Gastrocnemius medialis (tissue), 4 donors: ENCODE measurements at regions not wholly inside any gene's neighbourhood (a gene's known extent, or its start where the extent isn't known, plus 50 kb on each side); places are given as distances from the start of the nearest gene placed in this dataset.

Experiments used
- ATAC-seq, 2 donors: fragments of 150-250 bp; one replicate each; pipeline ENCODE4 v1.9.1; 2016
- DNase-seq, 2 donors: peaks; one replicate each; pipeline ENCODE4 v3.0.0-alpha.2; 2019
- H3K27ac ChIP-seq, 4 donors: fragments of 200-600 bp; sonication (generic); 1 replicate in 1 of 4; 2 replicates in 3 of 4; pipeline ENCODE4 v1.5.1; 2016 to 2018; ENCODE audit warnings: mild to moderate bottlenecking in 2 of 4, moderate library complexity in 1 of 4
- H3K27me3 ChIP-seq, 3 donors: fragments of 200-600 bp; sonication (generic) in 2 of 3; 1 replicate in 1 of 3; 2 replicates in 2 of 3; pipeline versions ENCODE4 v1.5.1 to v1.6.0; 2016 to 2019; ENCODE audit warnings: mild to moderate bottlenecking in 1 of 3, moderate library complexity in 1 of 3
- H3K36me3 ChIP-seq, 2 donors: fragments of 200-600 bp; sonication (generic) in 1 of 2; one replicate each; pipeline ENCODE4 v1.5.1; 2017 to 2018
- H3K4me1 ChIP-seq, 2 donors: fragments of 200-600 bp; sonication (generic) in 1 of 2; one replicate each; pipeline ENCODE4 v1.5.1; 2016 to 2017; ENCODE audit warnings: mild to moderate bottlenecking in 2 of 2
- H3K4me3 ChIP-seq, 4 donors: fragments of 200-600 bp; sonication (generic) in 3 of 4; 1 replicate in 1 of 4; 2 replicates in 3 of 4; pipeline ENCODE4 v1.5.1; 2016 to 2019; ENCODE audit warnings: mild to moderate bottlenecking in 2 of 4
- H3K9me3 ChIP-seq, 3 donors: fragments of 200-600 bp; sonication (generic) in 2 of 3; 1 replicate in 1 of 3; 2 replicates in 2 of 3; pipeline ENCODE4 v1.5.1; 2016 to 2019
- CTCF ChIP-seq, 5 experiments: fragments of 450-650 bp in 3 of 5; fragments of 200-600 bp in 2 of 5; sonication (generic) in 2 of 5; IDR thresholded peaks in 4 of 5; conservative IDR thresholded peaks in 1 of 5; 1 replicate in 4 of 5; 2 replicates in 1 of 5; pipeline ENCODE4 v1.5.1; 2016 to 2019; ENCODE audit warnings: antibody characterized with exemption in 5 of 5, mild to moderate bottlenecking in 3 of 5, moderate library complexity in 3 of 5
- POLR2A ChIP-seq, 2 donors: fragments of 450-650 bp; IDR thresholded peaks; one replicate each; pipeline ENCODE4 v1.6.1; 2017; ENCODE audit warnings: antibody characterized with exemption in 2 of 2, mild to moderate bottlenecking in 2 of 2, moderate library complexity in 2 of 2
- in situ Hi-C, 4 donors: fragments of 200-750 bp; cut with MboI; loops; one replicate each; pipeline versions ENCODE4 v1.15.0 to v1.8.0; 2017; ENCODE audit warnings: low sequenced_read_pairs in 4 of 4
- intact Hi-C: fragments of 100-400 bp; cut with DNase I; formaldehyde crosslinking; loops from one replicate; pipeline ENCODE4 v1.15.1; 2023; ENCODE audit warnings: low total_unique reads

- no peak for TF ChIP-seq POLR2A (IDR thresholded peaks at IDR 0.05)
- TF ChIP-seq CTCF (IDR thresholded peaks at IDR 0.05 in 4 of 5, conservative IDR thresholded peaks at IDR 0.05 in 1 of 5), result no peak
- H3K27me3 ChIP-seq, result no peaks in the 10 kb centered on the region
- H3K9me3 ChIP-seq, result no peaks in the 10 kb centered on the region
- no peak for DNase-seq
- H3K36me3 ChIP-seq, result no peaks in the 10 kb centered on the region
- H3K4me1 ChIP-seq, result no peaks in the 10 kb centered on the region
- intact Hi-C loops, result no loop called here
- ATAC-seq, result no peak
- H3K4me3 ChIP-seq, result no peak overlapping the region
- in situ Hi-C loops, result no loop called here
- no peak overlapping the region for H3K27ac ChIP-seq
Observed at GRCh38 chr18:51578406-51578980, 381.0 kb upstream of the MEX3C start.

- no peak overlapping the region for H3K27ac ChIP-seq
- TF ChIP-seq POLR2A (IDR thresholded peaks at IDR 0.05) (no peak), CTCF (IDR thresholded peaks at IDR 0.05 in 4 of 5, conservative IDR thresholded peaks at IDR 0.05 in 1 of 5) (no peak)
- H3K4me3 ChIP-seq, result no peak overlapping the region
- H3K27me3 ChIP-seq, result no peaks in the 10 kb centered on the region
- intact Hi-C loops, result no loop called here
- no peaks in the 10 kb centered on the region for H3K36me3 ChIP-seq
- in situ Hi-C loops, result no loop called here
- no peaks in the 10 kb centered on the region for H3K4me1 ChIP-seq
- no peak for DNase-seq
- no peaks in the 10 kb centered on the region for H3K9me3 ChIP-seq
- no peak for ATAC-seq
Observed at GRCh38 chr18:51580580-51580979, 383.1 kb upstream of the MEX3C start.

- ATAC-seq, result no peak
- H3K4me1 ChIP-seq, result no peaks in the 10 kb centered on the region
- no peaks in the 10 kb centered on the region for H3K36me3 ChIP-seq
- no peak overlapping the region for H3K4me3 ChIP-seq
- TF ChIP-seq CTCF (IDR thresholded peaks at IDR 0.05 in 4 of 5, conservative IDR thresholded peaks at IDR 0.05 in 1 of 5), result no peak
- no peak for TF ChIP-seq POLR2A (IDR thresholded peaks at IDR 0.05)
- H3K27ac ChIP-seq, result no peak overlapping the region
- H3K9me3 ChIP-seq, result no peaks in the 10 kb centered on the region
- H3K27me3 ChIP-seq, result no peaks in the 10 kb centered on the region
- intact Hi-C loops (no loop called here), in situ Hi-C loops (no loop called here)
- no peak for DNase-seq
Observed at GRCh38 chr18:51582551-51582950, 385.1 kb upstream of the MEX3C start.

- in situ Hi-C loops, result no loop called here
Observed at GRCh38 chr18:51588616-51589015, 391.1 kb upstream of the MEX3C start.

More at GRCh38 chr18:51588616-51589015, 391.1 kb upstream of the MEX3C start:
- no peaks in the 10 kb centered on the region for H3K36me3 ChIP-seq
- no peak overlapping the region for H3K27ac ChIP-seq
- no peaks in the 10 kb centered on the region for H3K4me1 ChIP-seq
- TF ChIP-seq CTCF (IDR thresholded peaks at IDR 0.05 in 4 of 5, conservative IDR thresholded peaks at IDR 0.05 in 1 of 5) (no peak), POLR2A (IDR thresholded peaks at IDR 0.05) (no peak)
- no peak for DNase-seq
- H3K27me3 ChIP-seq, result no peaks in the 10 kb centered on the region
- no peaks in the 10 kb centered on the region for H3K9me3 ChIP-seq
- no peak for ATAC-seq
- intact Hi-C loops, result no loop called here
- no peak overlapping the region for H3K4me3 ChIP-seq
